ENCODE measurements at regions not wholly inside any gene's neighbourhood (a gene's known extent, or its start where the extent isn't known, plus 50 kb on each side); places are given as distances from the start of the nearest gene placed in this dataset.

DNA sequence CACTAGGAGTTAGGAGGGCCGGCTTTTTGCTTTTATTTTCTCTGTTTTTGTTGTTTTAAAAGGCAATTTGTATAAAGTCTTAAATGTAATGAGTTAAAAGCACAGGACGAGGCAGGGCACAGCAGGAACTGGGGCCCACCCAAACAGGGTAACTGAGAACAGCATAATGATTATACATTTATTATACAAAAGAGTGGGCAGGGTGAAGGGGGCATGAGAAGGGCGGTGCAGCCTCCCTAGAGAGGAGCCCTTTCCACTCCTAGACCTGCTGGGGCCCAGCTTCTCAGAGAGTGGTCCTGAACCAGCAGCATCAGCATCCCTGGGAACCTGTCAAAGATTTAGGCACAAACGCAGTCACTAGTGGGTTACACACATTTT is 438.0 kb downstream of the AGTPBP1 start:
- no TSS peak for BruUV-seq (replicated peaks)
- CTCF ChIA-PET (ENCODE audit: low intra/inter-chr PET ratio) = no interaction called here
- Histone ChIP-seq H2AFZ (ENCODE audit: low read depth, low read length) (no peak overlapping the region), H3K9ac (ENCODE audit: insufficient read depth in 1 of 2, low read depth in 2 of 2, low read length in 2 of 2) (no peak overlapping the region), H3K79me2 (ENCODE audit: control insufficient read depth, insufficient read depth, low read length) (no peaks in the 10 kb centered on the region), H3K4me1 (replicated peaks in 1 of 2; ENCODE audit: control insufficient read depth in 2 of 2, insufficient read depth in 2 of 2, low read length in 2 of 2) (no peaks in the 10 kb centered on the region), H3K4me3 (no peak overlapping the region), H3K27ac (ENCODE audit: extremely low read depth, low read depth, low read length) (no peak overlapping the region), H3K9me3 (replicated peaks; ENCODE audit: control insufficient read depth, insufficient read depth, low read depth, low read length) (no peaks in the 10 kb centered on the region), H3K9me1 (ENCODE audit: control insufficient read depth, insufficient read depth, low read length) (no peaks in the 10 kb centered on the region), H3K4me2 (ENCODE audit: insufficient read depth, low read length) (no peak overlapping the region), H4K20me1 (replicated peaks; ENCODE audit: control insufficient read depth, insufficient read depth, low read length) (no peaks in the 10 kb centered on the region), H3K27me3 (ENCODE audit: control insufficient read depth in 2 of 2, insufficient read depth in 2 of 2, low read length in 2 of 2) (no peaks in the 10 kb centered on the region), H3K36me3 (ENCODE audit: control insufficient read depth, insufficient read depth, low read length) (no peaks in the 10 kb centered on the region)
- POLR2A ChIA-PET = no interaction called here
- in situ Hi-C loops (cut with MboI) (no loop called here), intact Hi-C loops (cut with micrococcal nuclease) (no loop called here)
- DNase-seq (ENCODE audit: extremely low read depth in 1 of 4, low spot score in 3 of 4) (no peak), ATAC-seq (no peak), FAIRE-seq (no peak)
- 4% methylated on average over 4 of the region's 4 CpGs for WGBS (ENCODE audit: insufficient coverage, low coverage, missing lambda C conversion rate)
- TF ChIP-seq, protein P1, sequence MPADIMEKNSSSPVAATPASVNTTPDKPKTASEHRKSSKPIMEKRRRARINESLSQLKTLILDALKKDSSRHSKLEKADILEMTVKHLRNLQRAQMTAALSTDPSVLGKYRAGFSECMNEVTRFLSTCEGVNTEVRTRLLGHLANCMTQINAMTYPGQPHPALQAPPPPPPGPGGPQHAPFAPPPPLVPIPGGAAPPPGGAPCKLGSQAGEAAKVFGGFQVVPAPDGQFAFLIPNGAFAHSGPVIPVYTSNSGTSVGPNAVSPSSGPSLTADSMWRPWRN (IDR thresholded peaks at IDR 0.05; ENCODE audit: low read depth) = no peak
- TF ChIP-seq, protein P2, sequence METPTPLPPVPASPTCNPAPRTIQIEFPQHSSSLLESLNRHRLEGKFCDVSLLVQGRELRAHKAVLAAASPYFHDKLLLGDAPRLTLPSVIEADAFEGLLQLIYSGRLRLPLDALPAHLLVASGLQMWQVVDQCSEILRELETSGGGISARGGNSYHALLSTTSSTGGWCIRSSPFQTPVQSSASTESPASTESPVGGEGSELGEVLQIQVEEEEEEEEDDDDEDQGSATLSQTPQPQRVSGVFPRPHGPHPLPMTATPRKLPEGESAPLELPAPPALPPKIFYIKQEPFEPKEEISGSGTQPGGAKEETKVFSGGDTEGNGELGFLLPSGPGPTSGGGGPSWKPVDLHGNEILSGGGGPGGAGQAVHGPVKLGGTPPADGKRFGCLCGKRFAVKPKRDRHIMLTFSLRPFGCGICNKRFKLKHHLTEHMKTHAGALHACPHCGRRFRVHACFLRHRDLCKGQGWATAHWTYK (CRISPR knock-in tag; IDR thresholded peaks at IDR 0.05) = no peak
- TF ChIP-seq, protein P3, sequence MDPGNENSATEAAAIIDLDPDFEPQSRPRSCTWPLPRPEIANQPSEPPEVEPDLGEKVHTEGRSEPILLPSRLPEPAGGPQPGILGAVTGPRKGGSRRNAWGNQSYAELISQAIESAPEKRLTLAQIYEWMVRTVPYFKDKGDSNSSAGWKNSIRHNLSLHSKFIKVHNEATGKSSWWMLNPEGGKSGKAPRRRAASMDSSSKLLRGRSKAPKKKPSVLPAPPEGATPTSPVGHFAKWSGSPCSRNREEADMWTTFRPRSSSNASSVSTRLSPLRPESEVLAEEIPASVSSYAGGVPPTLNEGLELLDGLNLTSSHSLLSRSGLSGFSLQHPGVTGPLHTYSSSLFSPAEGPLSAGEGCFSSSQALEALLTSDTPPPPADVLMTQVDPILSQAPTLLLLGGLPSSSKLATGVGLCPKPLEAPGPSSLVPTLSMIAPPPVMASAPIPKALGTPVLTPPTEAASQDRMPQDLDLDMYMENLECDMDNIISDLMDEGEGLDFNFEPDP (CRISPR knock-in tag; IDR thresholded peaks at IDR 0.05) = no peak
- TF ChIP-seq ZNF324 (CRISPR knock-in tag; IDR thresholded peaks at IDR 0.05) (no peak), CHD4 (IDR thresholded peaks at IDR 0.05; ENCODE audit: insufficient read depth, insufficient replicate concordance, low read depth, low read length, poor library complexity, severe bottlenecking) (no peak), ZNF444 (CRISPR knock-in tag; IDR thresholded peaks at IDR 0.05) (no peak), KHSRP (IDR thresholded peaks at IDR 0.05) (no peak), RBBP5 (IDR thresholded peaks at IDR 0.05; ENCODE audit: borderline replicate concordance, insufficient read depth, low read length, poor library complexity, severe bottlenecking) (no peak), EHMT2 (IDR thresholded peaks at IDR 0.05) (no peak), FIP1L1 (IDR thresholded peaks at IDR 0.05; ENCODE audit: low read depth, low read length, poor library complexity, severe bottlenecking) (no peak), MBD2 (IDR thresholded peaks at IDR 0.05; ENCODE audit: borderline replicate concordance, low read depth) (no peak)
- TF ChIP-seq, protein P4, sequence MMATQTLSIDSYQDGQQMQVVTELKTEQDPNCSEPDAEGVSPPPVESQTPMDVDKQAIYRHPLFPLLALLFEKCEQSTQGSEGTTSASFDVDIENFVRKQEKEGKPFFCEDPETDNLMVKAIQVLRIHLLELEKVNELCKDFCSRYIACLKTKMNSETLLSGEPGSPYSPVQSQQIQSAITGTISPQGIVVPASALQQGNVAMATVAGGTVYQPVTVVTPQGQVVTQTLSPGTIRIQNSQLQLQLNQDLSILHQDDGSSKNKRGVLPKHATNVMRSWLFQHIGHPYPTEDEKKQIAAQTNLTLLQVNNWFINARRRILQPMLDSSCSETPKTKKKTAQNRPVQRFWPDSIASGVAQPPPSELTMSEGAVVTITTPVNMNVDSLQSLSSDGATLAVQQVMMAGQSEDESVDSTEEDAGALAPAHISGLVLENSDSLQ (IDR thresholded peaks at IDR 0.05) = no peak
- TF ChIP-seq, protein P5, sequence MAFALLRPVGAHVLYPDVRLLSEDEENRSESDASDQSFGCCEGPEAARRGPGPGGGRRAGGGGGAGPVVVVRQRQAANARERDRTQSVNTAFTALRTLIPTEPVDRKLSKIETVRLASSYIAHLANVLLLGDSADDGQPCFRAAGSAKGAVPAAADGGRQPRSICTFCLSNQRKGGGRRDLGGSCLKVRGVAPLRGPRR (CRISPR knock-in tag; IDR thresholded peaks at IDR 0.05) = no peak
- TF ChIP-seq, protein P6, sequence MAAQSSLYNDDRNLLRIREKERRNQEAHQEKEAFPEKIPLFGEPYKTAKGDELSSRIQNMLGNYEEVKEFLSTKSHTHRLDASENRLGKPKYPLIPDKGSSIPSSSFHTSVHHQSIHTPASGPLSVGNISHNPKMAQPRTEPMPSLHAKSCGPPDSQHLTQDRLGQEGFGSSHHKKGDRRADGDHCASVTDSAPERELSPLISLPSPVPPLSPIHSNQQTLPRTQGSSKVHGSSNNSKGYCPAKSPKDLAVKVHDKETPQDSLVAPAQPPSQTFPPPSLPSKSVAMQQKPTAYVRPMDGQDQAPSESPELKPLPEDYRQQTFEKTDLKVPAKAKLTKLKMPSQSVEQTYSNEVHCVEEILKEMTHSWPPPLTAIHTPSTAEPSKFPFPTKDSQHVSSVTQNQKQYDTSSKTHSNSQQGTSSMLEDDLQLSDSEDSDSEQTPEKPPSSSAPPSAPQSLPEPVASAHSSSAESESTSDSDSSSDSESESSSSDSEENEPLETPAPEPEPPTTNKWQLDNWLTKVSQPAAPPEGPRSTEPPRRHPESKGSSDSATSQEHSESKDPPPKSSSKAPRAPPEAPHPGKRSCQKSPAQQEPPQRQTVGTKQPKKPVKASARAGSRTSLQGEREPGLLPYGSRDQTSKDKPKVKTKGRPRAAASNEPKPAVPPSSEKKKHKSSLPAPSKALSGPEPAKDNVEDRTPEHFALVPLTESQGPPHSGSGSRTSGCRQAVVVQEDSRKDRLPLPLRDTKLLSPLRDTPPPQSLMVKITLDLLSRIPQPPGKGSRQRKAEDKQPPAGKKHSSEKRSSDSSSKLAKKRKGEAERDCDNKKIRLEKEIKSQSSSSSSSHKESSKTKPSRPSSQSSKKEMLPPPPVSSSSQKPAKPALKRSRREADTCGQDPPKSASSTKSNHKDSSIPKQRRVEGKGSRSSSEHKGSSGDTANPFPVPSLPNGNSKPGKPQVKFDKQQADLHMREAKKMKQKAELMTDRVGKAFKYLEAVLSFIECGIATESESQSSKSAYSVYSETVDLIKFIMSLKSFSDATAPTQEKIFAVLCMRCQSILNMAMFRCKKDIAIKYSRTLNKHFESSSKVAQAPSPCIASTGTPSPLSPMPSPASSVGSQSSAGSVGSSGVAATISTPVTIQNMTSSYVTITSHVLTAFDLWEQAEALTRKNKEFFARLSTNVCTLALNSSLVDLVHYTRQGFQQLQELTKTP (IDR thresholded peaks at IDR 0.05; ENCODE audit: low read depth in 1 of 2, partially characterized antibody in 2 of 2) = no peak
